Fibroblast of skin of back (primary cell): ENCODE measurements at regions not wholly inside any gene's neighbourhood (a gene's known extent, or its start where the extent isn't known, plus 50 kb on each side); places are given as distances from the start of the nearest gene placed in this dataset.

Source experiments
- DNase-seq: peaks from one replicate; pipeline ENCODE4 v3.0.0-alpha.2; 2013

- no peak for DNase-seq
Measured at GRCh38 chr3:187931101-187931500, 185.8 kb upstream of the BCL6 start.

DNA sequence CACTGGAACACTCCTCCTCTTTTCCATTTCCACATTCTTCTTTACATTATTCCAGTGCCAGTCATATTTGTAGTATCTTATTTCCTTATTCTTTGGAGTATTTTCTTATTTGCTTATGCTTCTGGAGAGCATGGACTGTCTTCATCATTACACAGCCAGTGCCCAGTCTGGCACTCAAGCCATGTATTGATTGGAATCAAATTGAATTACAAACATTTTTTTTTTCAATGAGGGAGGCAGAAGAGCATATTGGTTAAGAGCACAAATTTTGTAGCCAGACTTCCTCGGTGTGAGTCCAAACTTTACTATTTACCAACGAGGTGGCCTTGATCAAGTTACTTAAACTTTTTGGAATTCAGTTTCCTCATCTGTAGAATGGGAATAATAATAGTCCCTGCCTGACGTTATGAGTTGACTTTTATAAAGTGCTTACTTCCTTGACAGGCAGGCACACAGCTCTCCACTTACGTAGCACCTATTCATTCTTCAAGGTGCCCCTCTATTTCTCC is 186.6 kb upstream of the BCL6 start:
- DNase-seq: no peak

GRCh38 chr3:187932530-187932929 is 187.3 kb upstream of the BCL6 start:
- DNase-seq: no peak

- DNase-seq: no peak
Measured at GRCh38 chr3:187935623-187936156, 190.4 kb upstream of the BCL6 start.

- no peak for DNase-seq
Measured at GRCh38 chr3:187936676-187937075, 191.4 kb upstream of the BCL6 start.

DNA sequence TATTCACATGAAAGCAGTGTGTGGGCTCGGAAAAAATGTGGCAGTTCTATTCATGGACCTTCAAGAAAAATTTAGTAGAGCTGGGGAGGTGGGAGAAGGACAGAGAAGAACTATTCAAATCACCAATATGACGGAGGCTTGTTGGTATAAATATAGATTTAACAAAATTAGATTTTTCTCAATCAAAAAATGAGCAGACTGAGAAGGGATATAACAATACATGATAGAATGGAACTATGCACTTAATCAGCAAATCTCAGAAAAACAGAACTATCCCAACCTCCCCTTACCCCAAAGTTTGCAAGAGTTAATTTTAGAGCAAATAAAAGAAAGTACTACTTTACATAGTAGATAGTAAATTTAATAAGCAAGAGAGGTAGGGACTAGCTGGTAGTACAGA is 194.6 kb upstream of the BCL6 start:
- DNase-seq: no peak

DNA sequence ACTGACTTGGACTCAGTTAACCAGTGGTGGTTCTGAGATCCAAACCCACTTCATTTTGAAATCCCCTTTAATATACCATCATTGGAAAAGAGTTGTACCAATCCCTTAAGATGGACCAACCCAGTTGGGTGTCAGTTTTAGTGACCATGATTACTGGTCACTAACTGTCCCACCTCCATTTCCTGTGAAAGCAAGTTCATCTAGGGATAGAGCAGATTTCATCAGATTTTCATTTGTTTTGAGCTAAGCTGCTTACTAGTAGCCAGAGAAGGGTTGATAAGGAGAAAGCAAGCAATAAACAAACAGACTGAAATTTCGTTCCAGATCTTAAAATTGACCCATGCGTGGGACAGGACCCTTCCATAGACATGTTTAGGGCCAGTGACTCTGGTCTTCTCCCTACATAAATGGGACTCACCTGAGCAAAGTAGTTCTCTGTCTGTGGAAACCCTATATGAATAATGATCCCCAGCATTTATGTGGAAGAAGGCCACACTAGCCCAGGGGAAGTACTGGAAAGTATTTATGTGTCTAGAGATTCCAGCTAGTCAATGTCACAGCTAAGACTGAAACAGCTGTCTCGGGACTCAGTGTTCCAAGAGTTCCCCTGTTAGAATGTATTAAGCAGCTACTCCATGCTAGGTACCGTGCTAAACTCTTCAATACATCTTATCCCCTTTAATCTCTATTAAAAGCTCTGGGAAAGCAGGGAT is 196.0 kb upstream of the BCL6 start:
- DNase-seq: no peak

DNA sequence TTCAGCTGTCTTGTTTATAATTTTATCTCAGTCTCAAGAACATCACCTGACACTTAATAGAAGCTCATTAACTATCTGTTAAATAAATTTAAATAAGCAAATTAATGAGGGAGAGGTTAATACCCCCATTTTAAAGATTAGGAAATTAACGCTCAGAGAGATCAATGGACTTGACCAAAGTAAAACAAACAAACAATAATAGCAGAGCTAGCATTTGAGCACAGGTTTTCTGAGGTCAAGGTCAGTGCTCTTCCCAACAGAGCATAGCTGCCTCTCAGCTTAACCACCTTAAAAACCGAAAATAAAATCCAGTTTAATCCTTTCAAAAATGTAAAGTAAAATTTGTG is 196.6 kb upstream of the BCL6 start:
- no peak for DNase-seq

- no peak for DNase-seq
Measured at GRCh38 chr3:187942658-187943241, 197.5 kb upstream of the BCL6 start.

DNA sequence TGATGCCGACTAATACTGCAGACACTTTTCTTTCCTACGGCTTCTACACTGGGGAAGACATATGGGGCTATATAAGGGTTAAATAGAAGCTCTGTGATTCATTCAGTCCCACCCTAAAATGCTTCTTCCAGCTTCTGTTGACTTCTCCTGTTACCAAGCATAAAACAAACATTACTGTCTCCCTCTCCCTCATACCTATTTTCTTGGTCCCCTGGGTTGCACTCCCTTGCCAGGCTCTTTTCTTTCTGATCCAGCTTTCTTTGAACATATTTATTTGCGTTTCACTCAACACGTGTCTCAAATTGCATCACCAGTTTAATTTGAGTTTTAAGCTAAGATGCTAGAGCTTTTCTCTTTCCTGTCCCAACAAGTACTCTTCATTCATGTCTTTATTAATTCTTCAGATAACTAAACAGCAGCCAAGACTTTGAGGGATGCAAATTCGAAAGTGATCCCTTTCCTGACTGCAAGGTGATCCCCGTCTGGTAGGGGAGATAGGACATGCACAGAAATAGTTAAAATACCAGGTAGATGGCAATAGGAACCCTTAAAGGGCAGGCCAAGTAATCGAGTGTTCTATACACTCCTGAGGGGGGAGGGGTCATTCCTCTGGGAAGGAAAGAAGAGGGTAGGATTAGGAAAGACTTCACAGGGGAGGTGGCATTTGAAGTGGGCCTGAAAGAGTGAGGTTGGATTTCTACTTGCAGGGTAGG is 198.6 kb upstream of the BCL6 start:
- peak; percentile 65 for DNase-seq

DNA sequence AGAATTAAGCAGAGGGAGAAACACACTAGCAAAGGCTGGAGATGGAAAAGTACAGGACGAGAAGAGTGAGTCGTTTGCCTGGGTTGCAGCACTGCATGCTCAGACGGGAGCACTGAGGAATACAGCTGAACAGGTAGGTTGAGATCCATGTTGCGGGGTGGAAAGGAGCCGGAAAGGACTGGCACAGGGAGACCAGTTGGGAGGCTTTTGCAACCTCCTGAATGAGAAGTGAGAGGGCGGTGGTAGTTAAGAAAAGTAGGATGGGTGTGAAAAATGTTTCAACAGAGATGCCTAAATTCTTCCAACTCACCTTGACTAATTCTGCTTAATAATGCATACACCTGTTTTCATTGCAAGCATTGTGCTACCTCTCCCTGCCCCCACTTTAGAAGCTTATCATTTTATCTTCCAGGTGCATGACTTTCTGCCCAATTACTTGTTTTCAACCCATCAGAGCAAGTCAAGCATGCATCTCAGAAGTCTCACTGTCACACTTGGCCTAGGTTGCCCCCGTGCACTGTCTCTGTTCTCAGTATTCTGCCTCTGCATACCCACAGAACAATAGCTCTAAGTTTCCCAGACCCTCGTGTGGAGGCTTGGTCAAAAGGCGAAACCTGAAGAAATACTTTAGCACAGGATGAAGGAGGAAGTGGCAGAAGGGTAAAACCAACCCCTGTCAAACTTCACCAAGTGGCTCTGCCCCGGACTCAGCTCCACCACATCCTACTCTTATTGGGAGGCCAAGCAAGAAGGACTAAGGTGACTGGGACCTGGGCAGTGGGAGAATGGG is 199.3 kb upstream of the BCL6 start:
- no peak for DNase-seq

DNA sequence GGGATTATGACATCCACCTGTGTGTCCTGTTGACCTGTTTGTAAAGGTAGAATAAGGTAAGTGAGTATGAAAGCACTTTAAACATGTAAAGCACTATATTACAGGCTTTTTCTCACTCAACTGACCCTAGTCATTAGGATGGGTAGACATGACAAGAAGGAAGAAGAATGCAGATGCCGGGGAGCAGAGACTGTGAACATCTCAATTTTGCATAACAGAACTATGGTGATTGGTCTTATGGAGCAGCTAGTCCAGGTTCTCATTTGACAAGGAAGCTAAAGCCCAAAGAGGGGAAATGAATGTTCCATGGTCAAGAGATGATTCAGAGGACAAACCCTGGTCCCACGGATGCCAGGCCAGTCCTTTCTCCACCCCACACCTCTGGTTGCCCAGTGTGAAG is 200.1 kb upstream of the BCL6 start:
- DNase-seq: no peak

DNA sequence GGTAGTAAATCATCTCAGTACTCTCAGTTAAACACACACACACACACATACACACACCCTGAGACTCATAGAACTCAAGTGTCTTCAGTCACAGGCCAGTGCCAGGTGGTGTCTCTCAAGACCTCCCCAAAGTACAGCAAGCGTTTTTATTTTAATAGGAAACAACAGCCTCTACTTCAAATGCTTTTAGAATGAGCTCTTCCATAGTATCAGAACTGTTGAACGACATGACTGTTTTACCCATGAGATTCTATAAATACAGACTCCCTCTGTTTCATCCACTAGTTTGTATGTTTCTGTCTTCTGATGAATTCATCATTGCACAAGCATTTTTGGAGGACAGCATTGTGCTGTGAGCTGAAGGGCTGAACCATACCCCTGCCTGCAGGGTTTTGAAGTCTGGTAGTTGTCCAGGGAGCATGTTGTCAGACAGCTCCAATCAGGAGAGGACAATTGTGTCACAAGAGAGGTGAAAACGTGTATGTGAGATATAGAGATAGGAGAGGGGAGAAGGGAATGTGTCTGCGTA is 201.0 kb upstream of the BCL6 start:
- DNase-seq: peak; percentile 82

DNA sequence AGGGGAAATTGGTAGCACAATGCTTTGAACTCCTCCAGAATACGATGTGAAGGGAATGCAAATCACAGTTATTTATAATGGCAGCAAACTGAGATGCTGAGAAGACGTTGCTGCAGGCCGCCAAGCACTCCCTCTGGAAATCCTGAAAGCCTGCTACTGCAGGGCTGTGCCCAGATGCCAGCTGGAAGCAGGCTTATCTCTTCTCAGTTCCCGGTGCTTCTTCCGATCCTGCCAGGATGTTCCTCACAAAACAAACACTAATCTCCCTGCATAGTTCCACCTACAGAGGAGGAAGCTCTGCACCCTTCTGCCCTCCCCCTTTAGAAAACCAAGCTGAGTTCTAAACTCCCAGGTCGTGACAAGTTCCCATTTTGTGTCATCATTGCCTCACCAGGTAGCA is 201.7 kb upstream of the BCL6 start:
- DNase-seq: no peak

DNA sequence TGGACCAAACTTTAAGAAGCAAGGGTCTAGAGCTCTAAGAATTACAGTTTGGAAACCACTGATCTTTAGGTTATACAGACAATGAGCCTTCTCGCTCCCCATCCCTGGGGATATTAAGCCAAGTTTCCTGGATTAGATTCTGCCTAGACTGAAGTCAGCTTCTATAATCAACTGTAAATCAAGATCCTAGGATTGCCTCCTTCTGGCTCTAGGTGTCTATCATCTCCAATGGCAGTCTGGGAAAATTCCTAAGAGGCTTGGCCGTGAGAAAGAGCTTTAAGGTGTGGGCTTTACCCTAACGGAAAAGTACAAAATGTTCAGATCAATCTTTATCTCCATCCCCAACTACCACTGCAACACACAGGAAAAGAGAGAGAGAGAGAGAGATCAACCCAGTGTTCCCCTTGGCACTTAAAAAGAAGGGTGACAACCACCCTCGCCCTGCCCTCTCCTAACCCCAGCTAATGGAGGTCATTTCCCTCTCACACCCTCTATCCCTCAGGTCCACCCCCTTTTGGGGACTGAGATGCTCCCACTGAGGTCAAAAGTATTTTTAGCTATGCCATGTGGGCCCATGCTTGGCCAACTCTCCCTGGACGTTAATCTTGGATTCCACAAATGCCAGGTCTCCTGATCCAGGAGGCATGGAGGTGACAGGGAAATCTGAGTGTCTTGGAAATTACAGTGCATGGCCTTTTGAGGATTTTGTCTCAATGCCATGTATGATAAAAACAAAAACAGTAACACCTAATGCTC is 202.8 kb upstream of the BCL6 start:
- no peak for DNase-seq

DNA sequence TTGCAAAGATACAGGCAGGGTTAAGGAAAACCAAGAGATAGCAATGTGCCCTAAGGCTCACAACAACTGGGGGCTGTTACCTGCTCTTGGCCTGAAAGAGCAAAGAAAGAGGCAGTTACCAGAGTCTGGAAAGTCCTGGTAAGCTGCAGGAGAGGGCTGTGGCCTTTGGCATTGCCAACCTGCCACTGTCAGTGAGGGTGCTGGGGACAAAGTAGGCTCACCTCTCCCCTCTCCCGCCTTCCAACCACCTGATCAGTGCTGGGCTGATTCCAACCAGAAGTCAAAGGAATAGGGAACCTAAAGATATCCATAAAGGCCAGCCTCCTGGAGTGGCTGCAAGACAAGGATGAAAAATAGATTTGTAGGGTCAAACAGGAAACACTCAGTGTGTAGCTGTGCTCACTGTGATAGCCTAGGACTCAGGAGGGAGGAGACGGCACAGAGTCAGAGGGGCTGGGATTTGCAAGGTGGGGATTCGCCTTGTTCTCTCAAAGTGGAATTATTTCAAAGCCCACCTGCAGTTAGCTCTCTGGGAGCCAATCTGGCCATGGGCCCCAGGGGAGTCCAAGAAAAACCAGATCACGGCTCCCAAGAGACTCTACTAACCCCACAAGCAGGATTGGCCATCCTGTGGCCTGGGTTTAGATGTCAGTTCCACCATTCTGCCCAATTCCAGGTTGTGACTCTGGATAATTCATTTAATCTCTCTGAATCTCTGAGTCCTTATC is 204.0 kb upstream of the BCL6 start:
- DNase-seq: no peak

DNA sequence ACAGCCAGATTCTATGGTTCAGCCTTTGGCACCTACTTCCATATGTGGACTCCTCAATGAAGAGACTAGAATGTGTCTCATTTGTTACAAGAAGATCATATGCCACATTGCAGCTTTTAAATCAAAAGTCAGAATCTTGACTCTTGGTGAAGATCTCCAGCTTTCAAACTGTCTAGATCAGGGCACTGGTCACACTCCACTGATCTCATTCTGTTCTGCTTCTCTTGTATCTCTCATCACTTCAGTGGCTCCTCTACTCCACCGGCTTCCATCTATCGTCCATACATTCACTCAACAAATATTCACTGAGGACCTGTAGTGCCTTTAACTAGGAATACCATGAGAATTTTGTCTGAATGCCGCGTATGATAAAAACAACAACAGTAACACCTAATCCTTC is 203.3 kb upstream of the LPP start:
- DNase-seq: no peak

- DNase-seq: no peak
Measured at GRCh38 chr3:187951452-187952190, 202.3 kb upstream of the LPP start.

DNA sequence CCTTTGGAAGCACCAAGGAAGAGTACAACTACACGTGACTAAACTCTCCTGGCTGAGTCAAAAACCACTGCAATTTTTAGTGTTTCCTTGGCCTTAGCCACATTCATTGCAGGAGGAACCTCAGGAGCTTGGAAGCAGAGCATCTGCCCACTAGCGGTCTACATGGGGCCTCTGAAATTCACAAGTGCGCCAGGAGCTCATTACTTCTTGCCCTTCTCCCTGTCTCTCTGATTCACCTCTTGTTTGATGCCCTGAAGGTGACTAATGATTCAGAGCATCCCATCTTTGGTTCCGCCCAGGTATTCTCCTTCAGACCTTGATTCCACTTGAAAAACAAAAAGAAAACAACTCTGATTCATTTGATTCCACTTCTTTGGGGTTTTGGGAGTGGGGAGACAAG is 201.1 kb upstream of the LPP start:
- no peak for DNase-seq

GRCh38 chr3:187954516-187954872 is 199.5 kb upstream of the LPP start:
- DNase-seq: no peak
